ENCODE measurements at regions not wholly inside any gene's neighbourhood (a gene's known extent, or its start where the extent isn't known, plus 50 kb on each side); places are given as distances from the start of the nearest gene placed in this dataset.

- TF ChIP-seq POLR2AphosphoS5 (IDR thresholded peaks at IDR 0.05; ENCODE audit: low read depth, low read length) (no peak), TAF1 (IDR thresholded peaks at IDR 0.05; ENCODE audit: low read depth, low read length) (no peak), POLR2A (IDR thresholded peaks at IDR 0.05; ENCODE audit: low read depth, low read length) (no peak)
These were observed 406.8 kb downstream of the TCERG1L start for GRCh38 chr10:130904676-130905075.
